Astrocyte (in vitro differentiated cells and primary cell): ENCODE measurements at regions not wholly inside any gene's neighbourhood (a gene's known extent, or its start where the extent isn't known, plus 50 kb on each side); places are given as distances from the start of the nearest gene placed in this dataset.

Experiments
- CTCF ChIP-seq: IDR thresholded peaks from 2 replicates; pipeline ENCODE4 v1.5.1; 2011; ENCODE audit warnings: low read depth, mild to moderate bottlenecking, inconsistent platforms, low read length, moderate library complexity; ENCODE audit not compliant: insufficient read depth
- EZH2 ChIP-seq: IDR thresholded peaks from 2 replicates; pipeline ENCODE4 v1.6.1; 2012; ENCODE audit warnings: mild to moderate bottlenecking, low read length, inconsistent platforms; ENCODE audit not compliant: insufficient read depth

GRCh38 chr9:75593920-75594319 is 296.6 kb upstream of the PCSK5 start:
- no peak for TF ChIP-seq EZH2
- no peak for TF ChIP-seq CTCF
